ENCODE measurements at regions not wholly inside any gene's neighbourhood (a gene's known extent, or its start where the extent isn't known, plus 50 kb on each side); places are given as distances from the start of the nearest gene placed in this dataset.

DNA sequence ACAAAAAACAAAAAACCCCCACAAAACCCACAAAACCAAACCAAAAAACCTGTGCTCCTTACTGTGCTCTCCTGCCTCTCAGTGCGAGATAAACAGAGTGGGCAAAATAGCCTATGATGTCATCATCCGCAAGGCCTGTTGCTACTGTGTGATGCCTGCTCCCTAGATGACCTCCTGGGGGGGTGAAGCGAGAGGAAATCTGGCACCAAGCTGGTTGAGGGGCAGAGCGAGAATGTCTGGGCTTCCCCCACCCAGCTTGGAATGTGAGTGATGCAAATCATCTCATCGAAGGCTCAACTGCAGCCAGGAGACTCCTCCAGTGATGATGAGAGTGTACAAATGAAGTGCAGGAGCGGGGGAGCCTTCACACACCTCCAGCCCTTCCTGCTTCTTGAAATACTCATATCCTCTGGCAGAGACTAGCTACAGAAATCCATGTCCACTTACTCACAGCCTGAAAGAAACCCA is 57.7 kb upstream of the MAP4K3 start:
- H2AK5ac ChIP-seq (ENCODE audit: low read depth, low read length) = no peak overlapping the region
- no peaks in the 10 kb centered on the region for H3K79me2 ChIP-seq (ENCODE audit: control insufficient read depth in 1 of 2, insufficient read depth in 2 of 2, low read length in 2 of 2)
- no peak overlapping the region for H3K14ac ChIP-seq (ENCODE audit: insufficient read length)
- POLR2A ChIA-PET (ENCODE audit: partially characterized antibody) = interaction anchor here (1.0 kb wide), 1 partner anchor 10 kb away, joined by 3 read pairs; no protein-coding TSS in a partner anchor
- peak overlapping the region; percentile 12; the same call in 1 of the 2 replicates for H2BK5ac ChIP-seq (ENCODE audit: low read depth, low read length)
- H3K9me3 ChIP-seq (ENCODE audit: insufficient read depth in 2 of 2, low read depth in 1 of 2, low read length in 1 of 2) = no peaks in the 10 kb centered on the region
- no peak overlapping the region; the same call in 1 of the 2 replicates for H2BK12ac ChIP-seq (ENCODE audit: low read depth, low read length)
- no peaks in the 10 kb centered on the region for H4K20me1 ChIP-seq (replicated peaks in 1 of 2; ENCODE audit: control insufficient read depth in 1 of 2, insufficient read depth in 2 of 2, low read length in 2 of 2)
- peaks cover 2 to 13% (median 3%) of the 10 kb centered on the region in 4 experiments; a peak in 5 of 7 replicates for H3K4me1 ChIP-seq (replicated peaks in 1 of 4; ENCODE audit: control insufficient read depth in 3 of 4, insufficient read depth in 4 of 4, low read length in 3 of 4)
- H3K27me3 ChIP-seq (replicated peaks in 1 of 4; ENCODE audit: control insufficient read depth in 3 of 4, extremely low read depth in 1 of 4, insufficient read depth in 3 of 4, low read length in 3 of 4) = no peaks in the 10 kb centered on the region
- no peak overlapping the region for H3K27ac ChIP-seq (ENCODE audit: low read depth, low read length)
- no peak for DNase-seq (ENCODE audit: low read depth in 1 of 2, low spot score in 2 of 2)
- no peak overlapping the region for H3K56ac ChIP-seq (replicated peaks; ENCODE audit: insufficient read length, low read depth, low read length)
- no peak overlapping the region for H2AFZ ChIP-seq (ENCODE audit: low read length)
- no peak overlapping the region for H2BK15ac ChIP-seq (ENCODE audit: low read length)
- H3K79me1 ChIP-seq (ENCODE audit: low read depth, low read length) = no peaks in the 10 kb centered on the region
- no peak for FAIRE-seq
- peak overlapping the region; percentile 4; the same call in 1 of the 2 replicates for H4K8ac ChIP-seq (ENCODE audit: extremely low read depth, insufficient read depth, low read length)
- peak overlapping the region; percentile 75; the same call in 1 of the 2 replicates for H2BK20ac ChIP-seq (ENCODE audit: low read length)
- WGBS, 2 experiments (ENCODE audit: extremely low coverage in 1 of 2, insufficient coverage in 1 of 2, insufficient read length in 1 of 2, insufficient replicate concordance in 2 of 2, low coverage in 1 of 2, low lambda C conversion rate in 2 of 2, missing lambda C conversion rate in 1 of 2) = 91% methylated on average over 6 of the region's 6 CpGs; no CpG with 5 or more reads in 1 of the 2 experiments
- no peak overlapping the region for H4K5ac ChIP-seq (ENCODE audit: insufficient read length, low read depth, low read length)
- H3K23ac ChIP-seq (ENCODE audit: insufficient read length) = no peak overlapping the region
- CTCF ChIA-PET (ENCODE audit: partially characterized antibody) = interaction anchor here (2.0 kb wide), 1 partner anchor 17 kb away, joined by 10 read pairs; no protein-coding TSS in a partner anchor
- H2BK120ac ChIP-seq (replicated peaks; ENCODE audit: low read depth, low read length) = no peak overlapping the region
- H3K18ac ChIP-seq (ENCODE audit: extremely low read depth, low read length) = no peak overlapping the region
- no peak overlapping the region for H3K9ac ChIP-seq (replicated peaks in 1 of 4; ENCODE audit: extremely low read depth in 1 of 4, low read depth in 3 of 4, low read length in 3 of 4)
- TF ChIP-seq GTF2F1 (IDR thresholded peaks at IDR 0.05; ENCODE audit: borderline replicate concordance, low read depth, low read length) = no peak
- 0 out of 2 replicates have a peak, but pooled peaks have one; percentile 4 for TF ChIP-seq CREB1 (IDR thresholded peaks at IDR 0.05)
- TF ChIP-seq ATF2 (IDR thresholded peaks at IDR 0.05; ENCODE audit: low read length) = 0 out of 2 replicates have a peak, but pooled peaks have one; percentile 33
- peak; percentile 85 for TF ChIP-seq TEAD4 (IDR thresholded peaks at IDR 0.05; ENCODE audit: low read depth, low read length)
- TF ChIP-seq PHF8 (conservative IDR thresholded peaks at IDR 0.05; ENCODE audit: low read depth, low read length) = no peak
- H3K4me3 ChIP-seq (ENCODE audit: extremely low read depth in 1 of 4, insufficient read depth in 2 of 4, low read depth in 3 of 4, low read length in 4 of 4) = no peak overlapping the region
- no peak overlapping the region for H3K4me2 ChIP-seq (ENCODE audit: insufficient read depth in 1 of 2, low read depth in 2 of 2, low read length in 2 of 2)
- H3K4ac ChIP-seq (replicated peaks; ENCODE audit: insufficient read length, low read depth, low read length) = no peak overlapping the region
- H3K36me3 ChIP-seq (ENCODE audit: control insufficient read depth in 2 of 4, insufficient read depth in 4 of 4, low read length in 3 of 4) = no peaks in the 10 kb centered on the region
- no peaks in the 10 kb centered on the region for H3K23me2 ChIP-seq (ENCODE audit: low read depth, low read length)
- no peak overlapping the region for H4K91ac ChIP-seq (replicated peaks; ENCODE audit: insufficient read length, low read length)

All from H1 (cell line).